GM19468 (cell line): ENCODE measurements at regions not wholly inside any gene's neighbourhood (a gene's known extent, or its start where the extent isn't known, plus 50 kb on each side); places are given as distances from the start of the nearest gene placed in this dataset.

Experiments
- ATAC-seq: cut with Tn5 transposase; IDR thresholded peaks from one replicate; pipeline ENCODE4 v1.9.1; 2021; ENCODE audit warnings: mild to moderate bottlenecking, moderate library complexity, moderate number of reproducible peaks; ENCODE audit not compliant: unreplicated experiment; ENCODE audit errors: extremely low read depth

GRCh38 chr13:40152145-40152544 lies 496.7 kb downstream of the COG6 start:
- no peak for ATAC-seq

- ATAC-seq, result no peak
These were observed 497.5 kb downstream of the COG6 start for GRCh38 chr13:40152922-40153321.

GRCh38 chr13:40153516-40153915 lies 498.1 kb downstream of the COG6 start:
- ATAC-seq, result no peak

GRCh38 chr13:40155201-40155600 lies 499.7 kb downstream of the COG6 start:
- no peak for ATAC-seq

- no peak for ATAC-seq
These were observed 502.8 kb downstream of the COG6 start for GRCh38 chr13:40158218-40158617.

GRCh38 chr13:40158757-40159156 lies 503.3 kb downstream of the COG6 start:
- ATAC-seq, result no peak

- no peak for ATAC-seq
These were observed 504.3 kb downstream of the COG6 start for GRCh38 chr13:40159736-40160135.

GRCh38 chr13:40160618-40161350 lies 505.3 kb downstream of the COG6 start:
- no peak for ATAC-seq

GRCh38 chr13:40161351-40161810 lies 505.1 kb downstream of the FOXO1 start:
- ATAC-seq, result no peak

GRCh38 chr13:40161931-40162330 lies 504.5 kb downstream of the FOXO1 start:
- ATAC-seq, result no peak

GRCh38 chr13:40163066-40164000 lies 503.1 kb downstream of the FOXO1 start:
- no peak for ATAC-seq

- ATAC-seq, result no peak
These were observed 502.3 kb downstream of the FOXO1 start for GRCh38 chr13:40164133-40164532.

GRCh38 chr13:40165316-40165932 lies 501.0 kb downstream of the FOXO1 start:
- no peak for ATAC-seq

GRCh38 chr13:40167327-40167726 lies 499.1 kb downstream of the FOXO1 start:
- ATAC-seq, result no peak

- ATAC-seq, result no peak
These were observed 497.8 kb downstream of the FOXO1 start for GRCh38 chr13:40168425-40169166.

GRCh38 chr13:40169476-40169875 lies 497.0 kb downstream of the FOXO1 start:
- no peak for ATAC-seq

- no peak for ATAC-seq
These were observed 496.4 kb downstream of the FOXO1 start for GRCh38 chr13:40170091-40170490.

- ATAC-seq, result no peak
These were observed 495.5 kb downstream of the FOXO1 start for GRCh38 chr13:40170982-40171381.

- no peak for ATAC-seq
These were observed 494.9 kb downstream of the FOXO1 start for GRCh38 chr13:40171566-40171965.

- ATAC-seq, result no peak
These were observed 494.3 kb downstream of the FOXO1 start for GRCh38 chr13:40172149-40172591.
